ENCODE measurements at regions not wholly inside any gene's neighbourhood (a gene's known extent, or its start where the extent isn't known, plus 50 kb on each side); places are given as distances from the start of the nearest gene placed in this dataset.

- no peaks in the 10 kb centered on the region for H3K27me3 ChIP-seq
- WGBS, 2 donors, result 50 to 60% methylated on average over 5 of the region's 5 CpGs
- intact Hi-C loops (cut with DNase I; ENCODE audit: low total_unique reads), result no loop called here
These were observed 260.8 kb downstream of the CGGBP1 start for GRCh38 chr3:87797872-87798566.

DNA sequence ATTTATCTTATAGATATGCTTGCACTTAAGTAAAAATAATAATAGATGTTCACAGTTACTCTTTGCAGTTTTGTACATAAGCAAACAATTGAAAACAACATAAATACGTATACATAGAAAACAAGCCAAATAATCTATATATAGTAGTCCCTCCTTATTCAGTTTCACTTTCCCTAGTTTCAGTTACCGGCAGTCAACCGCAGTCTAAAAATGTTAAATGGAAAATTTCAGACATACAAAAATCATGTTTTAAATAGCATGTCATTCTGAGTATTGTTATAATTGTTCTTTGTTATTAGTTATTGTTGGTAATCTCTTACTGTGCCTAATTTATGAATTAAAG lies 262.0 kb downstream of the CGGBP1 start:
- Histone ChIP-seq H3K27ac (no peak overlapping the region), H3K27me3 (no peaks in the 10 kb centered on the region), H3K4me3 (no peak overlapping the region), H3K4me1 (peaks cover 7% of the 10 kb centered on the region), H3K9me3 (no peaks in the 10 kb centered on the region), H3K36me3 (ENCODE audit: low read depth, missing control alignments) (no peaks in the 10 kb centered on the region)
- intact Hi-C loops (cut with DNase I; ENCODE audit: low total_unique reads), result no loop called here
- no peak for DNase-seq
- 82 to 84% methylated on average over 3 of the region's 3 CpGs for WGBS, 2 donors
- TF ChIP-seq POLR2A (IDR thresholded peaks at IDR 0.05), result no peak
- TF ChIP-seq, protein P1, sequence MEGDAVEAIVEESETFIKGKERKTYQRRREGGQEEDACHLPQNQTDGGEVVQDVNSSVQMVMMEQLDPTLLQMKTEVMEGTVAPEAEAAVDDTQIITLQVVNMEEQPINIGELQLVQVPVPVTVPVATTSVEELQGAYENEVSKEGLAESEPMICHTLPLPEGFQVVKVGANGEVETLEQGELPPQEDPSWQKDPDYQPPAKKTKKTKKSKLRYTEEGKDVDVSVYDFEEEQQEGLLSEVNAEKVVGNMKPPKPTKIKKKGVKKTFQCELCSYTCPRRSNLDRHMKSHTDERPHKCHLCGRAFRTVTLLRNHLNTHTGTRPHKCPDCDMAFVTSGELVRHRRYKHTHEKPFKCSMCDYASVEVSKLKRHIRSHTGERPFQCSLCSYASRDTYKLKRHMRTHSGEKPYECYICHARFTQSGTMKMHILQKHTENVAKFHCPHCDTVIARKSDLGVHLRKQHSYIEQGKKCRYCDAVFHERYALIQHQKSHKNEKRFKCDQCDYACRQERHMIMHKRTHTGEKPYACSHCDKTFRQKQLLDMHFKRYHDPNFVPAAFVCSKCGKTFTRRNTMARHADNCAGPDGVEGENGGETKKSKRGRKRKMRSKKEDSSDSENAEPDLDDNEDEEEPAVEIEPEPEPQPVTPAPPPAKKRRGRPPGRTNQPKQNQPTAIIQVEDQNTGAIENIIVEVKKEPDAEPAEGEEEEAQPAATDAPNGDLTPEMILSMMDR (IDR thresholded peaks at IDR 0.05), result no peak

More at GRCh38 chr3:87797872-87798566, 260.8 kb downstream of the CGGBP1 start:
- Histone ChIP-seq H3K9me3 (no peaks in the 10 kb centered on the region), H3K36me3 (ENCODE audit: low read depth, missing control alignments) (no peaks in the 10 kb centered on the region), H3K4me3 (no peak overlapping the region), H3K4me1 (peaks cover 4% of the 10 kb centered on the region), H3K27ac (no peak overlapping the region)
- no peak for DNase-seq
- TF ChIP-seq, protein P1 (IDR thresholded peaks at IDR 0.05), result no peak
- no peak for TF ChIP-seq POLR2A (IDR thresholded peaks at IDR 0.05)

GRCh38 chr3:87796137-87796842 lies 262.5 kb downstream of the CGGBP1 start:
- Histone ChIP-seq H3K4me3 (no peak overlapping the region), H3K4me1 (peaks cover 7% of the 10 kb centered on the region), H3K27ac (no peak overlapping the region), H3K27me3 (no peaks in the 10 kb centered on the region), H3K9me3 (no peaks in the 10 kb centered on the region), H3K36me3 (ENCODE audit: low read depth, missing control alignments) (no peaks in the 10 kb centered on the region)
- WGBS, 2 donors, result 38 to 61% methylated on average over 2 of the region's 2 CpGs
- no peak for DNase-seq
- intact Hi-C loops (cut with DNase I; ENCODE audit: low total_unique reads), result no loop called here
- TF ChIP-seq POLR2A (IDR thresholded peaks at IDR 0.05), result no peak
- TF ChIP-seq, protein P1 (IDR thresholded peaks at IDR 0.05), result no peak

DNA sequence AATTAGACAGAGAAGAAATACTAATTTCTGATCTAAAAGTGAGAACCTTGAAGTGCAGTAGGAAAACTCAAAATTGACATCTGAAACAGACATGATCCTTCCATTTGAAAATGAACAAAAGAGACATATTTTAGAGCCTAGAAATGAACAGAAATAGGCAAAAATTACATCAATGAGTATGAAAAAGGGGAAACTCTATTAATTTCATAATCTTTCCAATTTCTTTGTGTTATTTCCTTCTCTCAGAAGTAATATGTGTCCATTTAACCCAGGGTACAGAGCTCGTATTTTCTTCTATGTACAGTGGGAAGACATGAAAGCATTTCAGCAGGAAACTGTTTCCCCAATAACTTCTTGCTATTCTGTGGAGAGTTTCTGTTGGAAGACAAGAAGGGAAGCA lies 263.1 kb downstream of the CGGBP1 start:
- DNase-seq, result no peak
- no peak overlapping the region for H3K27ac ChIP-seq
- H3K27me3 ChIP-seq, result no peaks in the 10 kb centered on the region
- WGBS, 2 donors, result 64 to 80% methylated on average over 1 of the region's 1 CpG
- TF ChIP-seq POLR2A (IDR thresholded peaks at IDR 0.05), result no peak
- TF ChIP-seq, protein P1 (IDR thresholded peaks at IDR 0.05), result no peak
- H3K36me3 ChIP-seq (ENCODE audit: low read depth, missing control alignments), result no peaks in the 10 kb centered on the region
- peaks cover 7% of the 10 kb centered on the region for H3K4me1 ChIP-seq
- H3K9me3 ChIP-seq, result no peaks in the 10 kb centered on the region
- H3K4me3 ChIP-seq, result no peak overlapping the region
- intact Hi-C loops (cut with DNase I; ENCODE audit: low total_unique reads), result no loop called here
